GM19452 (cell line): ENCODE measurements at regions not wholly inside any gene's neighbourhood (a gene's known extent, or its start where the extent isn't known, plus 50 kb on each side); places are given as distances from the start of the nearest gene placed in this dataset.
"Not testable (repeated sequence)": the region's sequence is repeated elsewhere in the genome, so short reads cannot be mapped to it uniquely, and the experiment has no call there.

Source experiments
- ATAC-seq: cut with Tn5 transposase; IDR thresholded peaks from one replicate; pipeline ENCODE4 v1.9.1; 2021; ENCODE audit not compliant: unreplicated experiment

GRCh38 chr4:186845137-186845842 is 121.6 kb upstream of the FAT1 start:
- no peak for ATAC-seq

- ATAC-seq = no peak
Observed at GRCh38 chr4:186846426-186846825, 122.8 kb upstream of the FAT1 start.

- not testable (repeated sequence) for ATAC-seq
Observed at GRCh38 chr4:186847429-186848131, 123.9 kb upstream of the FAT1 start.

- no peak for ATAC-seq
Observed at GRCh38 chr4:186848437-186848836, 124.8 kb upstream of the FAT1 start.

- ATAC-seq = no peak
Observed at GRCh38 chr4:186851291-186852072, 127.8 kb upstream of the FAT1 start.

GRCh38 chr4:186852073-186852420 is 128.4 kb upstream of the FAT1 start:
- no peak for ATAC-seq

GRCh38 chr4:186852964-186853391 is 129.3 kb upstream of the FAT1 start:
- ATAC-seq = peak; percentile 81

- no peak for ATAC-seq
Observed at GRCh38 chr4:186854256-186854655, 130.6 kb upstream of the FAT1 start.

- ATAC-seq = no peak
Observed at GRCh38 chr4:186855111-186855510, 131.5 kb upstream of the FAT1 start.

GRCh38 chr4:186857793-186858192 is 134.1 kb upstream of the FAT1 start:
- no peak for ATAC-seq

- no peak for ATAC-seq
Observed at GRCh38 chr4:186858355-186858754, 134.7 kb upstream of the FAT1 start.

GRCh38 chr4:186859420-186859819 is 135.8 kb upstream of the FAT1 start:
- no peak for ATAC-seq

- ATAC-seq = no peak
Observed at GRCh38 chr4:186861317-186861716, 137.7 kb upstream of the FAT1 start.

- ATAC-seq = no peak
Observed at GRCh38 chr4:186871856-186872255, 148.2 kb upstream of the FAT1 start.

GRCh38 chr4:186873095-186873494 is 149.4 kb upstream of the FAT1 start:
- ATAC-seq = not testable (repeated sequence)

GRCh38 chr4:186875476-186875875 is 151.8 kb upstream of the FAT1 start:
- no peak for ATAC-seq

GRCh38 chr4:186876961-186877626 is 153.4 kb upstream of the FAT1 start:
- ATAC-seq = no peak

GRCh38 chr4:186878203-186878776 is 154.6 kb upstream of the FAT1 start:
- no peak for ATAC-seq

- no peak for ATAC-seq
Observed at GRCh38 chr4:186881521-186882220, 158.0 kb upstream of the FAT1 start.

GRCh38 chr4:186882293-186882692 is 158.6 kb upstream of the FAT1 start:
- ATAC-seq = no peak
